ENCODE measurements at regions not wholly inside any gene's neighbourhood (a gene's known extent, or its start where the extent isn't known, plus 50 kb on each side); places are given as distances from the start of the nearest gene placed in this dataset.

DNA sequence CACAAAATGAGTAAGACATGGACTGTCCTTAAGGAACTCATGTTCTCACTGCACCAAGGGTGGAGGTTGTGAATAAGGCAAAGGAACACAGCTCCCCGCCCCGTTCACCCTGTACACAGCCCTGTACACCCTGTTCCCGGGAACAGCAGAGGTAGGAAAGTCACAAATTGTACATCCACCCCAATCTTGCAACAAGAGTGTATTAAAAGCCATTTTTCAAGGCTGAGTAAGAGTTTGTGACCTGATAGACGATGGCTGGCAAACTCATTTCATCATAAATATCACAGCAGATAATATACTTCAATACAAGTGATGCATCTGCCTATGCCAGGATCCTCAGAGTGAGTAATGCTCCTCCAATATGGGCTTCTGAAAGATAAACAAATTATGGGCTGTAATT is 52.5 kb upstream of the CAMK1G start:
- H3K9me3 ChIP-seq (ENCODE audit: control insufficient read depth, insufficient read depth, low read depth, low read length): no peaks in the 10 kb centered on the region
- H3K4me1 ChIP-seq (ENCODE audit: control insufficient read depth, insufficient read depth, low read length): no peaks in the 10 kb centered on the region
- H3K36me3 ChIP-seq (ENCODE audit: control insufficient read depth in 2 of 2, insufficient read depth in 1 of 2, low read length in 2 of 2): no peaks in the 10 kb centered on the region
- H3K4me3 ChIP-seq (ENCODE audit: low read depth, low read length): no peak overlapping the region
- no peak overlapping the region for H3K27ac ChIP-seq (ENCODE audit: extremely low read depth, low read depth, low read length)
- ChIA-PET POLR2A (no interaction called here), CTCF (interaction anchor here (1.1 kb wide), 1 partner anchor 18 kb away, joined by 3 read pairs; no protein-coding TSS in a partner anchor)
- TF ChIP-seq ZNF132 (tag by site-specific recombination; IDR thresholded peaks at IDR 0.05; ENCODE audit: borderline replicate concordance) (no peak), ZBTB20 (tag by site-specific recombination; IDR thresholded peaks at IDR 0.05) (peak; percentile 25; the same call in 1 of the 2 replicates)

DNA sequence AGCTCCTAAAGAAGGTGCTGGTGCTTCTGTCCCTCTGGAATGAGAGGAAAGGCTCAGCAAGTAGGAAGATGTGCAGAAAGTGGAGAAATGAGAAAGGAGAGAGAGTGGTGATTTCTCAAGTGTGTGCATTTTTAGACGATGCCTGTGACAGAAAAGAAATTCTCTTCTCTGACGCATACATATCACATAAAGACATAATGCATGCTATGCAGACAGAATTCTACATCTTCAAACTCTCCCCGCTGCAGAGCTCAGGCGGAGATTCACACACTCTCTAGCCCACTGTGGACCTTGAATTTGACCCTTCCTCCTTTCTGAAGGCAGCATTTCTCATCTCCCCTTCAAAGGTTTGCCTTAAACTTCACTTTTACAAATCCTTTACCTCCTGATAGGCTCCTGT is 52.0 kb upstream of the CAMK1G start:
- Histone ChIP-seq H3K9me3 (ENCODE audit: control insufficient read depth, insufficient read depth, low read depth, low read length) (no peaks in the 10 kb centered on the region), H3K36me3 (ENCODE audit: control insufficient read depth in 2 of 2, insufficient read depth in 1 of 2, low read length in 2 of 2) (no peaks in the 10 kb centered on the region), H3K4me3 (ENCODE audit: low read depth, low read length) (no peak overlapping the region), H3K27ac (ENCODE audit: extremely low read depth, low read depth, low read length) (no peak overlapping the region), H3K4me1 (ENCODE audit: control insufficient read depth, insufficient read depth, low read length) (no peaks in the 10 kb centered on the region)
- CTCF ChIA-PET: no interaction called here
- TF ChIP-seq BCL11A (tag by site-specific recombination; IDR thresholded peaks at IDR 0.05; ENCODE audit: low read depth): no peak
- no peak for TF ChIP-seq ZNF292 (tag by site-specific recombination; IDR thresholded peaks at IDR 0.05; ENCODE audit: borderline replicate concordance, low read depth)
- TF ChIP-seq ZBTB8A (tag by site-specific recombination; IDR thresholded peaks at IDR 0.05): no peak
- TF ChIP-seq ZNF341 (tag by site-specific recombination; IDR thresholded peaks at IDR 0.05; ENCODE audit: low read depth): no peak
- no peak for TF ChIP-seq ZNF37A (tag by site-specific recombination; IDR thresholded peaks at IDR 0.05)
- TF ChIP-seq PRDM1 (tag by site-specific recombination; IDR thresholded peaks at IDR 0.05): peak; percentile 56; the same call in 1 of the 2 replicates
- TF ChIP-seq, protein P1, sequence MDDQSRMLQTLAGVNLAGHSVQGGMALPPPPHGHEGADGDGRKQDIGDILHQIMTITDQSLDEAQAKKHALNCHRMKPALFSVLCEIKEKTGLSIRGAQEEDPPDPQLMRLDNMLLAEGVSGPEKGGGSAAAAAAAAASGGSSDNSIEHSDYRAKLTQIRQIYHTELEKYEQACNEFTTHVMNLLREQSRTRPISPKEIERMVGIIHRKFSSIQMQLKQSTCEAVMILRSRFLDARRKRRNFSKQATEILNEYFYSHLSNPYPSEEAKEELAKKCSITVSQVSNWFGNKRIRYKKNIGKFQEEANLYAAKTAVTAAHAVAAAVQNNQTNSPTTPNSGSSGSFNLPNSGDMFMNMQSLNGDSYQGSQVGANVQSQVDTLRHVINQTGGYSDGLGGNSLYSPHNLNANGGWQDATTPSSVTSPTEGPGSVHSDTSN (CRISPR knock-in tag; IDR thresholded peaks at IDR 0.05): no peak
- no peak for TF ChIP-seq HOXC10 (CRISPR knock-in tag; IDR thresholded peaks at IDR 0.05)
- POLR2A ChIA-PET: no interaction called here
